ENCODE measurements at regions not wholly inside any gene's neighbourhood (a gene's known extent, or its start where the extent isn't known, plus 50 kb on each side); places are given as distances from the start of the nearest gene placed in this dataset.

- no peak for TF ChIP-seq JUN (IDR thresholded peaks at IDR 0.05; ENCODE audit: borderline replicate concordance, insufficient read depth, insufficient read length, low read depth)
- no peak for TF ChIP-seq EZH2 (IDR thresholded peaks at IDR 0.05; ENCODE audit: borderline replicate concordance, low read depth, low read length, severe bottlenecking)
- no peak for TF ChIP-seq FOS (IDR thresholded peaks at IDR 0.05; ENCODE audit: borderline replicate concordance, insufficient read depth, low read length)
- TF ChIP-seq CTCF (IDR thresholded peaks at IDR 0.05; ENCODE audit: extremely low read depth in 1 of 2, insufficient read depth in 1 of 2, low read depth in 1 of 2, low read length in 2 of 2) = no peak
- no peak for TF ChIP-seq POLR2AphosphoS5 (IDR thresholded peaks at IDR 0.05; ENCODE audit: insufficient read depth, low read depth, low read length)
- no peak overlapping the region for H3K27ac ChIP-seq (ENCODE audit: insufficient read depth, low read depth, low read length)
Measured at GRCh38 chr15:77557564-77557963, 75.1 kb downstream of the LINGO1 start.

GRCh38 chr15:77557144-77557543 lies 75.6 kb downstream of the LINGO1 start:
- Histone ChIP-seq H4K20me1 (replicated peaks; ENCODE audit: control insufficient read depth, extremely low read depth, insufficient read depth, low read length) (no peaks in the 10 kb centered on the region), H3K9ac (replicated peaks; ENCODE audit: extremely low read depth, insufficient read depth, low read length) (no peak overlapping the region), H3K4me1 (ENCODE audit: control insufficient read depth, extremely low read depth, insufficient read depth, low read length) (no peaks in the 10 kb centered on the region), H3K79me2 (ENCODE audit: control insufficient read depth, insufficient read depth, low read length) (no peaks in the 10 kb centered on the region), H3K4me2 (ENCODE audit: insufficient read depth, low read length) (no peak overlapping the region), H3K9me1 (replicated peaks; ENCODE audit: control insufficient read depth, extremely low read depth, insufficient read depth, low read length) (no peaks in the 10 kb centered on the region), H3K27ac (ENCODE audit: insufficient read depth, low read depth, low read length) (no peak overlapping the region), H3K36me3 (ENCODE audit: control insufficient read depth in 2 of 2, extremely low read depth in 1 of 2, insufficient read depth in 2 of 2, low read length in 2 of 2) (no peaks in the 10 kb centered on the region), H2AFZ (ENCODE audit: low read depth, low read length) (no peak overlapping the region), H3K27me3 (ENCODE audit: control insufficient read depth in 2 of 2, insufficient read depth in 2 of 2, low read length in 2 of 2) (no peaks in the 10 kb centered on the region), H3K4me3 (replicated peaks in 1 of 3; ENCODE audit: insufficient read depth in 1 of 3, low read depth in 1 of 3, low read length in 3 of 3) (no peak overlapping the region), H3K9me3 (replicated peaks; ENCODE audit: control insufficient read depth, insufficient read depth, low read length) (no peaks in the 10 kb centered on the region)
- intact Hi-C loops (cut with micrococcal nuclease) (no loop called here), dilution Hi-C loops (cut with MboI; ENCODE audit: extremely low pct_ligation_motif_present, low sequenced_read_pairs) (no loop called here)
- ChIA-PET CTCF (no interaction called here), POLR2A (no interaction called here)
- BruUV-seq (replicated peaks) = no TSS peak
- no peak for DNase-seq (ENCODE audit: low read depth, low spot score)
- FAIRE-seq = no peak
- TF ChIP-seq FOS (IDR thresholded peaks at IDR 0.05; ENCODE audit: borderline replicate concordance, insufficient read depth, low read length) = no peak

More at GRCh38 chr15:77557564-77557963, 75.1 kb downstream of the LINGO1 start:
- no peaks in the 10 kb centered on the region for H3K79me2 ChIP-seq (ENCODE audit: control insufficient read depth, insufficient read depth, low read length)
- no peaks in the 10 kb centered on the region for H3K27me3 ChIP-seq (ENCODE audit: control insufficient read depth in 2 of 2, insufficient read depth in 2 of 2, low read length in 2 of 2)
- dilution Hi-C loops (cut with MboI; ENCODE audit: extremely low pct_ligation_motif_present, low sequenced_read_pairs) (no loop called here), intact Hi-C loops (cut with micrococcal nuclease) (no loop called here)
- H3K9me3 ChIP-seq (replicated peaks; ENCODE audit: control insufficient read depth, insufficient read depth, low read length) = no peaks in the 10 kb centered on the region
- ChIA-PET CTCF (no interaction called here), POLR2A (no interaction called here)
- no peaks in the 10 kb centered on the region for H4K20me1 ChIP-seq (replicated peaks; ENCODE audit: control insufficient read depth, extremely low read depth, insufficient read depth, low read length)
- BruUV-seq (replicated peaks) = no TSS peak
- no peaks in the 10 kb centered on the region for H3K9me1 ChIP-seq (replicated peaks; ENCODE audit: control insufficient read depth, extremely low read depth, insufficient read depth, low read length)
- H3K4me2 ChIP-seq (ENCODE audit: insufficient read depth, low read length) = no peak overlapping the region
- no peak overlapping the region for H2AFZ ChIP-seq (ENCODE audit: low read depth, low read length)
- H3K36me3 ChIP-seq (ENCODE audit: control insufficient read depth in 2 of 2, extremely low read depth in 1 of 2, insufficient read depth in 2 of 2, low read length in 2 of 2) = no peaks in the 10 kb centered on the region
- H3K4me1 ChIP-seq (ENCODE audit: control insufficient read depth, extremely low read depth, insufficient read depth, low read length) = no peaks in the 10 kb centered on the region
- H3K4me3 ChIP-seq (replicated peaks in 1 of 3; ENCODE audit: insufficient read depth in 1 of 3, low read depth in 1 of 3, low read length in 3 of 3) = no peak overlapping the region
- no peak for DNase-seq (ENCODE audit: low read depth, low spot score)
- H3K9ac ChIP-seq (replicated peaks; ENCODE audit: extremely low read depth, insufficient read depth, low read length) = no peak overlapping the region
- FAIRE-seq = no peak

All from endothelial cell of umbilical vein (primary cell).